H1 (cell line): ENCODE measurements at regions not wholly inside any gene's neighbourhood (a gene's known extent, or its start where the extent isn't known, plus 50 kb on each side); places are given as distances from the start of the nearest gene placed in this dataset.

Experiments used
- CTCF ChIA-PET: fragments of 300-600 bp; sonication (Branson Sonifier 250); formaldehyde crosslinking; loops from one replicate; lab custom pipeline; 2021; ENCODE audit not compliant: partially characterized antibody; lab: Charles Lee
- POLR2A ChIA-PET: fragments of 300-600 bp; sonication (Branson Sonifier 250); formaldehyde crosslinking; loops from one replicate; lab custom pipeline; 2021; ENCODE audit warnings: inconsistent platforms; ENCODE audit not compliant: partially characterized antibody; lab: Charles Lee
- DNase-seq, 2 experiments: peaks; one replicate each; pipeline versions ENCODE4 v3.0.0 to v3.0.0-alpha.2; 2010 to 2022; ENCODE audit warnings: low spot score in 2 of 2, low read depth in 1 of 2, mixed read lengths in 1 of 2
- FAIRE-seq: peaks from 2 replicates; lab custom pipeline; 2011; peaks lifted over from hg19 to GRCh38; lab: Jason Lieb, UNC
- H2AFZ ChIP-seq: 2 replicates; pipeline ENCODE4 v1.8.1; 2012; ENCODE audit warnings: low read length, inconsistent platforms
- H2AK5ac ChIP-seq: 2 replicates; pipeline ENCODE4 v1.6.1; 2013; ENCODE audit warnings: low read depth, low read length
- H2BK120ac ChIP-seq: replicated peaks from 2 replicates; pipeline ENCODE3; 2013; ENCODE audit warnings: low read depth, low read length, inconsistent platforms
- H2BK12ac ChIP-seq: 2 replicates; pipeline ENCODE4 v1.6.1; 2013; ENCODE audit warnings: low read depth, low read length
- H2BK15ac ChIP-seq: 2 replicates; pipeline ENCODE4 v1.6.1; 2013; ENCODE audit warnings: low read length
- H2BK20ac ChIP-seq: 2 replicates; pipeline ENCODE4 v1.6.1; 2013; ENCODE audit warnings: low read length
- H2BK5ac ChIP-seq: 2 replicates; pipeline ENCODE4 v1.6.1; 2013; ENCODE audit warnings: low read depth, low read length
- H3K14ac ChIP-seq: 2 replicates; pipeline ENCODE4 v1.6.1; 2013; ENCODE audit warnings: inconsistent platforms; ENCODE audit not compliant: insufficient read length
- H3K18ac ChIP-seq: 2 replicates; pipeline ENCODE4 v1.6.1; 2013; ENCODE audit warnings: low read length; ENCODE audit errors: extremely low read depth
- H3K23ac ChIP-seq: 2 replicates; pipeline ENCODE4 v1.6.1; 2013; ENCODE audit warnings: inconsistent platforms; ENCODE audit not compliant: insufficient read length
- H3K23me2 ChIP-seq: 2 replicates; pipeline ENCODE4 v1.6.1; 2013; ENCODE audit warnings: low read depth, low read length
- H3K27ac ChIP-seq: 2 replicates; pipeline ENCODE4 v1.6.1; 2011; ENCODE audit warnings: low read depth, low read length, inconsistent platforms
- H3K27me3 ChIP-seq, 4 experiments: replicated peaks in 1 of 4; 1 replicate in 1 of 4; 2 replicates in 3 of 4; pipeline versions ENCODE4 v1.6.1 to v1.8.1; 2011 to 2013; ENCODE audit warnings: low read length in 3 of 4, mild to moderate bottlenecking in 3 of 4, inconsistent platforms in 2 of 4, mixed read lengths in 2 of 4, moderate library complexity in 1 of 4; ENCODE audit not compliant: control insufficient read depth in 3 of 4, insufficient read depth in 3 of 4; ENCODE audit errors: extremely low read depth in 1 of 4
- H3K36me3 ChIP-seq, 4 experiments: 2 replicates each; pipeline versions ENCODE4 v1.6.1 to v1.8.1; 2011 to 2013; ENCODE audit warnings: mild to moderate bottlenecking in 4 of 4, low read length in 3 of 4, moderate library complexity in 2 of 4, control low read depth in 1 of 4, inconsistent platforms in 1 of 4; ENCODE audit not compliant: insufficient read depth in 4 of 4, control insufficient read depth in 2 of 4
- H3K4ac ChIP-seq: replicated peaks from 2 replicates; pipeline ENCODE3; 2013; ENCODE audit warnings: low read length, low read depth, mixed read lengths, inconsistent platforms; ENCODE audit not compliant: insufficient read length
- H3K4me1 ChIP-seq, 4 experiments: replicated peaks in 1 of 4; 1 replicate in 1 of 4; 2 replicates in 3 of 4; pipeline versions ENCODE4 v1.6.1 to v1.8.1; 2011 to 2013; ENCODE audit warnings: low read length in 3 of 4, inconsistent platforms in 2 of 4, mixed read lengths in 1 of 4; ENCODE audit not compliant: insufficient read depth in 4 of 4, control insufficient read depth in 3 of 4
- H3K4me2 ChIP-seq, 2 experiments: 2 replicates each; pipeline versions ENCODE4 v1.6.1 to v1.8.1; 2011 to 2013; ENCODE audit warnings: low read depth in 2 of 2, low read length in 2 of 2, control low read depth in 1 of 2, inconsistent platforms in 1 of 2, mild to moderate bottlenecking in 1 of 2; ENCODE audit not compliant: insufficient read depth in 1 of 2
- H3K4me3 ChIP-seq, 4 experiments: fragments of 200-600, 300-600 bp in 1 of 4; sonication (generic), shearing (Covaris generic), sonication (Bioruptor Twin) in 1 of 4; 2 replicates each; pipeline versions ENCODE4 v1.5.1 to v1.8.1; 2011 to 2016; ENCODE audit warnings: low read length in 4 of 4, low read depth in 3 of 4, control low read depth in 2 of 4, inconsistent platforms in 2 of 4, mild to moderate bottlenecking in 2 of 4, mixed read lengths in 1 of 4, moderate library complexity in 1 of 4; ENCODE audit not compliant: insufficient read depth in 2 of 4; ENCODE audit errors: extremely low read depth in 1 of 4
- H3K56ac ChIP-seq: replicated peaks from 2 replicates; pipeline ENCODE3; 2013; ENCODE audit warnings: low read depth, mild to moderate bottlenecking, mixed read lengths, low read length, inconsistent platforms; ENCODE audit not compliant: insufficient read length
- H3K79me1 ChIP-seq: 2 replicates; pipeline ENCODE4 v1.6.1; 2013; ENCODE audit warnings: low read depth, low read length, control low read depth
- H3K79me2 ChIP-seq, 2 experiments: 2 replicates each; pipeline versions ENCODE4 v1.6.1 to v1.8.1; 2012 to 2013; ENCODE audit warnings: low read length in 2 of 2, mild to moderate bottlenecking in 2 of 2, inconsistent platforms in 1 of 2; ENCODE audit not compliant: insufficient read depth in 2 of 2, control insufficient read depth in 1 of 2
- H3K9ac ChIP-seq, 4 experiments: replicated peaks in 1 of 4; 1 replicate in 1 of 4; 2 replicates in 3 of 4; pipeline versions ENCODE4 v1.6.1 to v1.8.1; 2011 to 2013; ENCODE audit warnings: low read depth in 3 of 4, low read length in 3 of 4, control low read depth in 2 of 4, mild to moderate bottlenecking in 2 of 4, moderate library complexity in 2 of 4, inconsistent platforms in 1 of 4; ENCODE audit errors: extremely low read depth in 1 of 4
- H3K9me3 ChIP-seq, 2 experiments: 2 replicates each; pipeline versions ENCODE4 v1.6.1 to v1.8.1; 2012 to 2013; ENCODE audit warnings: mild to moderate bottlenecking in 2 of 2, moderate library complexity in 2 of 2, control low read depth in 1 of 2, inconsistent platforms in 1 of 2, low read depth in 1 of 2, low read length in 1 of 2, mixed read lengths in 1 of 2; ENCODE audit not compliant: insufficient read depth in 2 of 2
- H4K20me1 ChIP-seq, 2 experiments: replicated peaks in 1 of 2; 2 replicates each; pipeline versions ENCODE3 to v1.8.1; 2011 to 2013; ENCODE audit warnings: inconsistent platforms in 2 of 2, low read length in 2 of 2, mild to moderate bottlenecking in 1 of 2; ENCODE audit not compliant: insufficient read depth in 2 of 2, control insufficient read depth in 1 of 2
- H4K5ac ChIP-seq: 2 replicates; pipeline ENCODE4 v1.6.1; 2013; ENCODE audit warnings: low read length, low read depth, mixed read lengths, inconsistent platforms; ENCODE audit not compliant: insufficient read length
- H4K8ac ChIP-seq: 2 replicates; pipeline ENCODE4 v1.8.0; 2013; ENCODE audit warnings: mild to moderate bottlenecking, moderate library complexity, low read length, inconsistent platforms; ENCODE audit not compliant: insufficient read depth; ENCODE audit errors: extremely low read depth
- H4K91ac ChIP-seq: replicated peaks from 2 replicates; pipeline ENCODE3; 2013; ENCODE audit warnings: low read length, mixed read lengths, inconsistent platforms; ENCODE audit not compliant: insufficient read length
- BCL11A ChIP-seq, 2 experiments: IDR thresholded peaks; one replicate each; pipeline ENCODE4 v1.6.1; 2011; ENCODE audit warnings: low read depth in 2 of 2, low read length in 2 of 2, mild to moderate bottlenecking in 2 of 2
- CEBPB ChIP-seq: IDR thresholded peaks from 2 replicates; pipeline ENCODE4 v1.6.1; 2012; ENCODE audit warnings: low read depth, low read length
- CTBP2 ChIP-seq: IDR thresholded peaks from 2 replicates; pipeline ENCODE4 v1.7.0; 2011; ENCODE audit warnings: borderline replicate concordance, mild to moderate bottlenecking, moderate library complexity, mixed read lengths, low read length; ENCODE audit not compliant: insufficient read depth, insufficient read length
- EZH2 ChIP-seq: fragments of 200-600 bp; sonication (generic); IDR thresholded peaks from 2 replicates; pipeline ENCODE4 v1.7.1; 2012; ENCODE audit warnings: low read depth, mild to moderate bottlenecking, moderate library complexity, low read length, inconsistent platforms; ENCODE audit not compliant: severe bottlenecking
- HDAC2 ChIP-seq, 2 experiments: fragments of 300-600 bp in 1 of 2; sonication (generic) in 1 of 2; IDR thresholded peaks; 2 replicates each; pipeline ENCODE4 v1.6.1; 2011 to 2012; ENCODE audit warnings: low read depth in 2 of 2, low read length in 2 of 2, mild to moderate bottlenecking in 2 of 2, moderate library complexity in 2 of 2, borderline replicate concordance in 1 of 2, inconsistent platforms in 1 of 2
- JUN ChIP-seq: IDR thresholded peaks from 2 replicates; pipeline ENCODE4 v1.6.1; 2011; ENCODE audit warnings: low read depth, mild to moderate bottlenecking, improper control_type of control experiment, low read length
- RAD21 ChIP-seq, 2 experiments: IDR thresholded peaks in 1 of 2; conservative IDR thresholded peaks in 1 of 2; 2 replicates each; pipeline ENCODE4 v1.6.1; 2011; ENCODE audit warnings: low read depth in 2 of 2, low read length in 2 of 2, improper control_type of control experiment in 1 of 2, inconsistent platforms in 1 of 2, mild to moderate bottlenecking in 1 of 2, moderate library complexity in 1 of 2
- SIN3A ChIP-seq, 2 experiments: IDR thresholded peaks in 1 of 2; conservative IDR thresholded peaks in 1 of 2; 2 replicates each; pipeline ENCODE4 v1.6.1; 2011 to 2012; ENCODE audit warnings: low read length in 2 of 2, improper control_type of control experiment in 1 of 2, low read depth in 1 of 2, mild to moderate bottlenecking in 1 of 2
- SRF ChIP-seq: IDR thresholded peaks from 2 replicates; pipeline ENCODE4 v1.6.1; 2011; ENCODE audit warnings: mild to moderate bottlenecking, low read depth, low read length, moderate library complexity
- TBP ChIP-seq: IDR thresholded peaks from 2 replicates; pipeline ENCODE4 v1.6.1; 2011; ENCODE audit warnings: low read depth, low read length, improper control_type of control experiment
- WGBS, 2 experiments: shearing (Covaris generic) in 1 of 2; methylation state at CpG; one replicate each; pipeline versions ENCODE4 v1.1.6 to v1.1.7; 2013 to 2015; ENCODE audit warnings: low lambda C conversion rate in 2 of 2, mixed read lengths in 2 of 2, inconsistent platforms in 1 of 2, low coverage in 1 of 2, missing lambda C conversion rate in 1 of 2; ENCODE audit not compliant: insufficient replicate concordance in 2 of 2, insufficient coverage in 1 of 2, insufficient read length in 1 of 2; ENCODE audit errors: extremely low coverage in 1 of 2, missing lambda C conversion rate in 1 of 2; 5-methylcytosine and 5-hydroxymethylcytosine counted together
- TF ChIP-seq, protein P1 (sequence below), 3 experiments: IDR thresholded peaks; 1 replicate in 2 of 3; 2 replicates in 1 of 3; pipeline versions ENCODE4 v1.5.1 to v1.6.1; 2011; ENCODE audit warnings: low read length in 3 of 3, mild to moderate bottlenecking in 3 of 3, inconsistent platforms in 2 of 3, low read depth in 1 of 3, moderate library complexity in 1 of 3; ENCODE audit not compliant: insufficient read depth in 1 of 3; ENCODE audit errors: control extremely low read depth in 1 of 3

DNA sequence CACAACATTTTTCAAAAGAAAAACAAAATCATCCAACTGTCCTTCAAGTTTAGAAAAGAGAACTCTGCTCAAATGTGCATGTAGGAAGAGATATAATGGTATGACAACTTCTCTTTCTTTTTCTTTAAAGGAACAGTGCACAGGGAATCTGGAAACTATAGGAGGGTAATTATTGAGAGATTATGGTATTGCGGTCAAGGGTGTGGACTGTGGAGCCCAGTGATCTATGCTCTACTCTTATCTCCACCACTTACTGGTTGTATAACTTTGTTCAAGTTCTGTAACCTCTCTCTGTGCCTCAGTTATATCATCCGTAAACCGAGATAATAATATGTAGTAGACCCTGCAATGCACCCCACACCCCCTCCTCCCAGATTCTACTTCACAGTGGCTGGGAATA, 69.8 kb upstream of the PCGF5 start:
- Histone ChIP-seq H3K79me2 (no peaks in the 10 kb centered on the region), H2BK12ac (no peak overlapping the region), H4K91ac (no peak overlapping the region), H3K9me3 (no peaks in the 10 kb centered on the region), H3K14ac (no peak overlapping the region), H3K4me3 (no peak overlapping the region), H3K4ac (no peak overlapping the region), H3K79me1 (no peaks in the 10 kb centered on the region), H3K4me2 (no peak overlapping the region), H2BK20ac (no peak overlapping the region), H3K27me3 (no peaks in the 10 kb centered on the region), H3K4me1 (no peaks in the 10 kb centered on the region), H3K23me2 (no peaks in the 10 kb centered on the region), H3K9ac (no peak overlapping the region), H2AK5ac (no peak overlapping the region), H4K5ac (no peak overlapping the region), H4K20me1 (no peaks in the 10 kb centered on the region), H4K8ac (no peak overlapping the region), H3K27ac (no peak overlapping the region), H2BK5ac (no peak overlapping the region), H2AFZ (no peak overlapping the region), H3K18ac (no peak overlapping the region), H3K56ac (no peak overlapping the region), H2BK120ac (no peak overlapping the region), H2BK15ac (no peak overlapping the region), H3K36me3 (no peaks in the 10 kb centered on the region), H3K23ac (no peak overlapping the region)
- ChIA-PET CTCF (no interaction called here), POLR2A (interaction anchor here (0.6 kb wide), 1 partner anchor 40 kb away, joined by 3 read pairs; no protein-coding TSS in a partner anchor)
- FAIRE-seq: no peak
- DNase-seq: no peak
- WGBS, 2 experiments: 86% methylated on average over 3 of the region's 3 CpGs; no CpG with 5 or more reads in 1 of the 2 experiments
- TF ChIP-seq JUN: no peak
- no peak for TF ChIP-seq SIN3A (conservative IDR thresholded peaks at IDR 0.05 in 1 of 2, IDR thresholded peaks at IDR 0.05 in 1 of 2; ENCODE audit: low read depth in 1 of 2, low read length in 2 of 2)
- TF ChIP-seq HDAC2 (IDR thresholded peaks at IDR 0.05; ENCODE audit: borderline replicate concordance in 1 of 2, low read depth in 2 of 2, low read length in 2 of 2): no peak
- TF ChIP-seq, protein P1, sequence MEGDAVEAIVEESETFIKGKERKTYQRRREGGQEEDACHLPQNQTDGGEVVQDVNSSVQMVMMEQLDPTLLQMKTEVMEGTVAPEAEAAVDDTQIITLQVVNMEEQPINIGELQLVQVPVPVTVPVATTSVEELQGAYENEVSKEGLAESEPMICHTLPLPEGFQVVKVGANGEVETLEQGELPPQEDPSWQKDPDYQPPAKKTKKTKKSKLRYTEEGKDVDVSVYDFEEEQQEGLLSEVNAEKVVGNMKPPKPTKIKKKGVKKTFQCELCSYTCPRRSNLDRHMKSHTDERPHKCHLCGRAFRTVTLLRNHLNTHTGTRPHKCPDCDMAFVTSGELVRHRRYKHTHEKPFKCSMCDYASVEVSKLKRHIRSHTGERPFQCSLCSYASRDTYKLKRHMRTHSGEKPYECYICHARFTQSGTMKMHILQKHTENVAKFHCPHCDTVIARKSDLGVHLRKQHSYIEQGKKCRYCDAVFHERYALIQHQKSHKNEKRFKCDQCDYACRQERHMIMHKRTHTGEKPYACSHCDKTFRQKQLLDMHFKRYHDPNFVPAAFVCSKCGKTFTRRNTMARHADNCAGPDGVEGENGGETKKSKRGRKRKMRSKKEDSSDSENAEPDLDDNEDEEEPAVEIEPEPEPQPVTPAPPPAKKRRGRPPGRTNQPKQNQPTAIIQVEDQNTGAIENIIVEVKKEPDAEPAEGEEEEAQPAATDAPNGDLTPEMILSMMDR (IDR thresholded peaks at IDR 0.05; ENCODE audit: control extremely low read depth in 1 of 3, insufficient read depth in 1 of 3, low read depth in 1 of 3, low read length in 3 of 3): no peak
- TF ChIP-seq EZH2: no peak
- TF ChIP-seq CEBPB: no peak
- no peak for TF ChIP-seq SRF
- no peak for TF ChIP-seq BCL11A (IDR thresholded peaks at IDR 0.05; ENCODE audit: low read depth in 2 of 2, low read length in 2 of 2)
- TF ChIP-seq CTBP2: no peak
- TF ChIP-seq TBP: no peak
- TF ChIP-seq RAD21 (IDR thresholded peaks at IDR 0.05 in 1 of 2, conservative IDR thresholded peaks at IDR 0.05 in 1 of 2; ENCODE audit: low read depth in 2 of 2, low read length in 2 of 2): no peak
